Posterior vena cava (tissue), 2 donors: ENCODE measurements at regions not wholly inside any gene's neighbourhood (a gene's known extent, or its start where the extent isn't known, plus 50 kb on each side); places are given as distances from the start of the nearest gene placed in this dataset.
"Not testable (repeated sequence)": the region's sequence is repeated elsewhere in the genome, so short reads cannot be mapped to it uniquely, and the experiment has no call there.

Experiments used
- DNase-seq: peaks from one replicate; pipeline ENCODE4 v3.0.0-alpha.2; 2020; ENCODE audit warnings: low spot score
- intact Hi-C, 2 donors: fragments of 100-400 bp; cut with DNase I; formaldehyde crosslinking; loops; one replicate each; pipeline versions ENCODE4 v1.14.1 to v1.14.2; 2022 to 2023
- donor health status: DM: yes; HTN: yes; CAD: no.
- donor health status: DM: yes; HTN: yes; CAD: no.

DNA sequence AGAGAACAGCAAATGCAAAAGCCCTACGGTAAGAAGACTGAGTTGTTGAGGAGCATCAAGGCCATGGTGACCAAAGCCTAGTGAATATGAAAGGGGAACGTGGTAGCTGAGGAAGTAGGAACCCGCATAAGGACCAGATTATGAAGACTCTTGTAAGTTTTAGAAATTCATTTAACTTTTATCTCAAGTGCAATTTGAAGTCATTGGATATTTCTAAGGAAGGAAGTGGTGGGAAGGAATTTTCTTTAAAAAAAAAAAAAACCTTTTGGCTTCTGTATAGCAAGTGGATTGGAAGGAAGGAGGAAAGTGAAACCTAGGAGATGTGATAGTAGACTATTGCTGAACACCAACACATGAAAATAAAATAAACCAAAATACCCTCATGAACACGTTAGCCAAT lies 119.0 kb downstream of the TNFSF18 start:
- no peak for DNase-seq
- intact Hi-C loops, result no loop called here

DNA sequence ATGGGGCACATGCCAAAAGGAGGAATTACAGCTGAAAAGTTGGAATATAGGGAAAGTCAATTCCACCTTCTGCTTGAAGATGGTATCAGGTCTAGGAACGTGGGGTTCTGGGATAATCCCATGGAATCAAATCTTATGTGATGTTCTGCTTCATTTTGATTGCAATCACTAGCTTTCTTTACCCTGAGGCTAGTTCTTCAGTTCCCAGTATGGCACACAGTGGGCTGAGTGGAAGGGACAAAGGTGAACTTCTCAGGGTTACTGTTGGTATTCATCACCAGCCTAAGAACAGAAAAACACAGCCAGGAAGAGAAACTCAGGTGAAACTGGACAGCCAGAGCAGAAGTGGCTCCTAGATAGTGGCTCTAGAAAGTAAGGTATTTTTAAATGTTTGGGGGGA lies 117.8 kb downstream of the TNFSF18 start:
- DNase-seq, result no peak
- intact Hi-C loops, result no loop called here

DNA sequence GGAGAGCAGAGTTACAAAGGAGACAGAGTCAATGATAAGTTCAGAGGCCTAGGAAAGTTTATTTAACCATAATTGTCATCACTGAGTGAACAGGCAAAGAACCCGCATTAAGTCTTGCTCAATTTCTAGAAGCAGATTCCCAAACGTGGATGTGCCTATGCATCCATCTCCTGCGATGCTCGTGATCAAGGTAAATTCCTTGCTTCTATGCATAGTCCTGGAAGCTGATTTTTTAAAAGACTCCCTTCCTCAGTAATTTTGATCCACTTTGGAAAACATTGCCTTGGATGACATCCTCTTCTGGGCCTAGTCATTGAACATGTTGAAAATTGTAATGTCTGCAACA lies 116.4 kb downstream of the TNFSF18 start:
- DNase-seq, result no peak
- intact Hi-C loops, result no loop called here

DNA sequence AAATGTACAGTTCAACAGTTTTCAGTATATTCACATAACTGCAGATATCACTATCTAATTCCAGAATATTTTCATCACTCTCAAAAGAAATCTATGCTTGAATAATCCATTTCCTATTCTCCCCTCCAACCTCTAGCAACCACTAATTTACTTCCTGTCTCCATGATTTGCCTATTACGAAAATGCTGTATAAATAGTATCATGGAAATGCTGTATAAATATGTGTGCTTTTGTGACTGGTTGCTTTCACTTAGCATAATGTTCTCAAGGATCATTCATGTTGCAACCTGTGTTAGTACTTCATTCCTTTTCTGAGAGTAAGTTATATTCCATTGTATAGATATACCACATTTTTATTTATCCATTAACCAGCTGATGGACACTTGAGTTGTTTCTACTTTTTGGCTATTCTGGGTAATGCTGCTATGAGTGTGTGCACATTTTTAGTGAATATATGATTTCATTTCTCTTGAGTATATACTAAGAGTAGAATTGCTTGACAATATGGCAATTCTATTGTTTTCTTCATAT lies 115.6 kb downstream of the TNFSF18 start:
- no peak for DNase-seq
- intact Hi-C loops, result no loop called here

DNA sequence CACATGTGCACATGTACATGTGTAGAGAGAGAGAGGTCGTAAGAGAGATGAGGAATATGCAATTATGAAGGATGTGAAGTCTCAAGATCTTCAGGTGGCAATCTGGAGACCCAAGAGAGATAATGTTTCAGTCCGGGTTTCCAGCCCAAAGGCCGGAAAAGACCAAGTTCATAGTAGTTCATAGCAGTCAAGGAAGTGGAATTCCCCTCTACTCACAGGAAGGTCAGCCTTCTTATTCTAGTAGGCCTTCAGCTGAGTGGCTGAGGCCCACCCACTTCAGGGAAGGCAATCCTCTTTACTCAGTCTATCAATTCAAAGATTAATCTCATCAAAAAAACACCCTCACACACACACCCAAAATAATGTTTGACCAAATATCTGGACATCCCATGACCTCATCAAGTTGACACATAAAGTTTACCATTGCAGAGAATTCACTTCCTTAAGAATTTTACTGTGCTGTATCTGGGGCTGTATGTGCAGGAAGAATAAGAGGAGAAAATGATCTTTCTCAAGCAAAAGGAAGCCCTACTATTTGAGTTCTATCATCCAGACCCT lies 114.6 kb downstream of the TNFSF18 start:
- DNase-seq, result no peak
- intact Hi-C loops, result no loop called here

DNA sequence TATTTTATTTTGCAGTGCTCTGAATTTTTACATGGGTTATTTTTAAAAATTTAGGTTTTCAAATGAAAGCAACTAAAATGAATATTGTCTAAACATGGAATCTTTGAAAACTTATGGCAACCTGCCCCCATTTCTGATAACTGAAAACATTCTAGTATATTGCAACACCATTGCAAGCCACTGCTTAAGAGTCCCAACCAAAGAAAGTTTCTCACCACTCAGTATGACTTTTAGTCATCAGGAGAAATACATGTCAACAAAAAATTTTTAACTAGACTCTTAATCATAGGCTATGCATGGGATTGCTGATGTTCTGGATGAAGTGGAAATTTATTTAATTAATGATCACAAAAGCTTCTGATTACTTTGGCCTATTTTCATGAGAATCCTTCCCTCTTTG lies 112.1 kb downstream of the TNFSF18 start:
- DNase-seq, result no peak
- intact Hi-C loops, result no loop called here

DNA sequence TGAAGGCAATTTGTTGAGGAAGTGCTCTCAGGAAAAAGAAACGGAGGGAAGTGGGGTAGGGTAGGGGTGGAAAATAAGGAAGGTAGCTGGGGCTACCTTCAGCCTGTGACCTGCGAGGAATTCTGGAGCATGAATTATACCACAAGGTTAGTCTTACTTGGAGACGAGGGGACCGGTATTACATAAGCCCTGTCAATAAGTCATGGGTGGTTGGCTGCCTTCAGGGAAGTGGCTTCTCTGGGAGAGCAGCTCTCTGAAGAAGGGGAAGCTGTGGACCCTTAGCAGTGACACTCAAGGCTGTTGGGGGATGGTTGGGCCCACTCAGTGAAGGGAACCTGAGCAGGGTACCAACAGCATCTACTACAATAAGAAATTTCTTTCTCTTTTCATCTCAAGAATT lies 111.3 kb downstream of the TNFSF18 start:
- intact Hi-C loops, result no loop called here
- no peak for DNase-seq

DNA sequence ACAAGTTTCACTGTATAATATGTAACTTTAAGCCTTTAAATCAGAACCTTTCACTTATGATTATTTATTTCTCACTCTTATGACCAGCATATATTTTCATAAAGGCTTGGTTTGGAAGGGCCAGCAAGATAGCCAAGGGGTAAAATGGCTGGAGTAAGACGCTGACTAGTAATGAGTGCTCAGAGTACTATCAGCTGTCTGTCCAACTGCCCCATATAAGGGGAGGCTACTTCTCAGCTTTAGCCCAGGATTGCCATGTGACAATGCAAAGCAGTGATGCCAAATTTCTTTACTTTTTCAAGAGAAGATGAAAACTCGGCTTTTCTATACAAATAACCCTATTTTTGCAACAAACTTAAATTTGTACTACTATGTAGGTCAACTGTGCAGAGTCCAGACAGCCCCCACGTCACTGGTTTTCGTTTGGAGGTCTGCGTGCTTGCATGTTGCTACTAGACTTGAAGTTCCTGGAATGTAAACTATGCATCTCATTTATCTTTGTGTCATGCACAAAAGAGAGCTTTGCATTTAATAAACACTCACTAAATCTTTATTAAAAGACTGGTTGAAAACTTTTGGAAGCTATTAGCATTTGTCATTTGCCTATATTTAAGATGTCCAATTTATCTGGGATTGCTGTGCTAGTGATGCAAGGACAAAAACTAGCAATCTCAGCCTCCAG lies 110.4 kb downstream of the TNFSF18 start:
- DNase-seq, result no peak
- intact Hi-C loops, result no loop called here

DNA sequence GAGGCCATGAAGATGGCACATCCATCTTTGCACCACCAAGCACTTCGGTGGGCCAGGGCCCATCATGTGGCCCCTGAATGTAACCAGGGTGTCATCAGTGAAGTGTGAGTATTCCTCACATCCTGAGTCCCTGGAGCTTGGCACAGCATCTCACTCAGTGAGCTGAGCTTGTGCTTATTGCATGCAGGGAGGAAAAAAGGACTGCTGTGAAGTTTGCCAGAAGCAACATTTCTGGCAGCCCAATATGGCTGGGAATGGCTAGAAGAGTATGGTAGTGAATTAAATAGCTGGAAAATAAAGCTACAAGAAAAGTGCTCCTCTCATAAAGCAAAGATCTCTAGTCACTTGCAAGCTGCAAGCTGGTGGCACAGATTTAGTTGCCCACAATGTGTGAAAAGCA lies 109.3 kb downstream of the TNFSF18 start:
- DNase-seq, result no peak
- intact Hi-C loops, result no loop called here

DNA sequence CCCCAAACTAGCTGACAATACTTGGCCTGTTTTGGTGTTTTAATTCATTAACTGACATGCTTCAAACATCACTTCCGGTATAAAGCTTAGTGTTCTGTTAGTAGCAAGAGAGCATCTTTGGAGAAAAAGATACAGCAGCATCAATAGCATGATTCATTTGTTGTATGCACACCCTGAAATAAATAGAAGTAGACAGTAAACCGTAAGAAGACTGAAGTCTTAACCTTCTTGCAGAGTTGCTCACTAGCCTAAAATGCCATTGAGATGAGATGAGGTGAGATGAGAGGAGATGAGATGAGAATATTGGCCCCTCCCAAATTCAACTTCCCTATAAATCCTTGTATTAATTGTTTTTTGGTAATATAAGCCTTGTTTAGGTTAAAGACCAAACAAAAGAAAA lies 108.8 kb downstream of the TNFSF18 start:
- intact Hi-C loops, result no loop called here
- DNase-seq, result no peak

DNA sequence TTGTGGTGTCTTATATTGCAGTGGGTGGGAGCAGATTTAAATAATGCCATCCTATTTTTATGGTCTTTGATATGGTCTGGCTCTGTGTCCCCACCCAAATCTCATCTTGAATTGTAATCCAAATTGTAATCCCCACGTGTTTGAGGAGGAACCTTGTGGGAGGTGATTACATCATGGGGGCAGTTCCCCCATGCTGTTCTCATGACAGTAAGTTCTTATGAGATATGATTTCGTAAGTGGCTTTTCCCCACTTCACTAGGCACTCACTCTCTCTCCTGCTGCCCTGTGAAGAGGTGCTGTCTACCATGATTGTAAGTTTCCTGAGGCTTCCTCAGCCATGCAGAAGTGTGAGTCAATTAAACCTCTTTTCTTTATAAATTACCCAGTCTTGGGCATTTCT lies 107.6 kb downstream of the TNFSF18 start:
- DNase-seq, intact Hi-C loops: not testable (repeated sequence)

DNA sequence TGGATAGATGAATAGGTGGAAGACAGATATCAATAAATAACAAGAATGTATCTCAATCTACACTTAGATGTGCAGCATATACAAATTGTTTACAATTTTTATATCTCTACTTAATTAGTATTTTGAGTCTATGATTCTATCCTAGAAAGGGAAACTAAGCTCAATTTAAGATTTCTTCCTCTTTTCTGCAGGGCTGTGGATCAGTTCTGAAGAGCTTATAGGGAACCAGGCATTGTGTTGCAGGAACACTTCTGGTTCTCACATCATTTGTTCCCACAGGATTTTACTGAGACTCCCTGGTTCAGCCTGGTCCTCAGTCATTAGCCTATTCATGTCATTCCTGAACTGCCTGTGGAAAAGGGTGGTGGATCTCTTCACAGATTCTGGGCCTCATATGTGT lies 105.8 kb downstream of the TNFSF18 start:
- no peak for DNase-seq
- intact Hi-C loops, result no loop called here

DNA sequence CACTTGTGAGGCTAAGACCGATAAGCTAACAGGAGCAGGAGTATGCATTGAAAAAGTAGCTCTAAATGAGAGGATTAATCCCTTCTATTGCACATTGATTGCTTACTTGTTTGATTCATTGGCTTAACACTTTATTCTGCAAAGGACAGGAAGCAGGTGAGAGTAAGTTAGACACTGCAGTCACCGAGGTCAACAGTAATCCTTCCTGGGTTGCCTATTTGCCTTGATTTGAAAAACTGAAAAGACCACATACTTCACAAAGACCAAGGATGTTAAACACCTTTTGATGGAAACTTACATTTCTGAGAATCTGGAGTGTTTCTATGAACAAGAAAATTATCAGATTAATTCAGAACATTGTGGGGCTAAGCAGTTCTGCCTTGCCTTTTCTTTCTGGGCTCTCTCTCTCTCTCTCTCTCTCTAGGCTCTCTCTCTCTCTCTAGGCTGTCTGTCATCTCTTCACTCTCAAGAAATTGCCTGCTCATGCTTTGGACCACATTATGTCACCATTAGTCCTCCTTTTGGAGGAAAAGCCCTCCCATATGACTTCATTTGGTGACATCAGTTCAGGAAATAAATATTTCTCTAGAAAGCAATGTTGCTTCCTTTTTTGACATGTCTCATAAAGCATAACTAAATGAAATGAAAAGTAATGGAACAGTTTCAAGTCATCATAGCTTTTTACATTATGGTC lies 103.8 kb downstream of the TNFSF18 start:
- intact Hi-C loops, result no loop called here
- DNase-seq, result no peak

DNA sequence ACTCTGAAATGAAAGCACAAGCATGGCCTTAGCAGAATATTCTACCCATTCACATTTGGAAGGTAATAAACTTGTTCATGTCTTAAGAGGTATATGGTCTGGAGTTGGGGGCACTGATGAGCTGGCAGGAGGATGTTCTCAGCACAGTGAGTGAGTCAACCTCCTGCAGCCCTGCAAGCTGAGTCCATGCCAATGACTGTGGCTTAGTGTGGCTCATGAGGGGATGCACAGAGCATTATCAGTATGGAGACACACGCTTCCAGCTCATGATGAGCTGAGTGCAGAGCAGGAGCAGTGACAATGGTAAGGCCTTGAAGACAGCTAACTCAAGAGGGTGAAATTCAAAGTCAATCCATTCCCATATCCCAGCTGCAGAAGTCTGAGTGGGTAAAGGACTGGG lies 102.3 kb downstream of the TNFSF18 start:
- intact Hi-C loops, result no loop called here

DNA sequence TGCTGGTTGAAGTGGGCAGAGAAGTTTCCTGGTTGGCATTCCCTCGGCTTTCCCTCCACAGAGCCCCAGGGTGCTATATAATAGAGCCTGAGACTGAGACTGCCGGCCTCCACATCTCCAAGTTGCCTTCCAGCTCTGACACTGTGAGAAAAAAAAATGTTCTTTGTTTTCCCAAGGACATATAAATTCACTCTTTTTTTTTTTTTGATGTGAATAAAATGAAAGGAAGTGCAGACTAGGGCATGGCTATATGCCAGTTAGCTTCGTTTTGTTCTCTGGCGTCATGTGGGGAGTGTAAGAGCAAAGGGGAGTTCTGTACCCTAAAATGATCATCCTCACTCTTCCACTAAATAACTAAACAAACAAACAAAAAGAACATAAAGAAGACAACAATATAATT lies 101.6 kb downstream of the TNFSF18 start:
- no peak for DNase-seq
- intact Hi-C loops, result no loop called here

More for the DNA sequence above, 102.3 kb downstream of the TNFSF18 start:
- DNase-seq, result no peak

DNA sequence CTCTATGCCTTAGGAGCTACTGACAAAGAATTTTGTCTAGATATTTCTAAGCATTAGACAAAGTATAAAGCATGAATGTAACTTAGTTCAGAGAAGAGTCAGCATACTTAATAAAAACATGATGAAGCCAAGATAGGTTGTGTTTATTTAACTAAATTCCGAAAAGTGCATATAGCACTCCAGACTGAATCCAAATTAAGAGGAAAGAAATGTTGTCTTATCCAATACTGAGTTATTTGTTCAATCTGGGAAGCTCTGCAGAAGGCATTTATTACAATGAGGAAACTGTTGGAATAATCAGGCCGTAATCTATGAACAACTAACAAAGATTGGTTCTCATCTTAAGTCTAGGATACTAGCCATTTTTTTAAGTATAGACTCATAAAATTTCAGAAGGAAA lies 100.2 kb downstream of the TNFSF18 start:
- intact Hi-C loops, result no loop called here
- DNase-seq, result no peak

DNA sequence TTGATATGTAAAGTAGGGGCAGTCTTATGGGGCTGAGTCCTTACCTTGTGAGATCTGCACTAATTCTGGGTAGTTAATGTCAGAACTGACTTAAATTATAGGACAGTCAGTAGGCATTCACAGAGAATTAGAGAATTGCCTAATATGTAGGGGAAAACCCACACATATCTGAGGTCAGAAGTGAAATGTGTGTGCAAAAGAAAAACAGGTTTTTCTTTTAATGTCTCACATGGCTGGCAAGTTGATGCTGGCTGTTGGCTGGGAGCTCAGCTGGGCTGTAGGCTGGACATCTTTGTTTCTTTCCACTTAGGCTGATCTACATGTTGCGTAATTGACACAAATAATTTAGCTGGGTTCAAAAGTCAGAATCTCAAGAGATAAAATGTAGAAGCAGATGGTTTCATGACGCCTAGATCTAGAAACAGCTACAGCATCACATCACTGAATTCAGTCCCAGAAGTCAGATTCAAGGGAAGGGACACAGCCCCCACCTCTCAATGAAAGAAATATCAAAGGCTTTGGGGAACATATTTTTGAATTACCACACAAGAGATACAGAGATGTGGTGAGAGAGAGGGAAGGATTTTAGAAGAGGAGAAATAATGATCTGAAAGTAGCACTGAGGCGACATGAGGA lies 98.9 kb downstream of the TNFSF18 start:
- DNase-seq, result no peak
- intact Hi-C loops, result no loop called here

DNA sequence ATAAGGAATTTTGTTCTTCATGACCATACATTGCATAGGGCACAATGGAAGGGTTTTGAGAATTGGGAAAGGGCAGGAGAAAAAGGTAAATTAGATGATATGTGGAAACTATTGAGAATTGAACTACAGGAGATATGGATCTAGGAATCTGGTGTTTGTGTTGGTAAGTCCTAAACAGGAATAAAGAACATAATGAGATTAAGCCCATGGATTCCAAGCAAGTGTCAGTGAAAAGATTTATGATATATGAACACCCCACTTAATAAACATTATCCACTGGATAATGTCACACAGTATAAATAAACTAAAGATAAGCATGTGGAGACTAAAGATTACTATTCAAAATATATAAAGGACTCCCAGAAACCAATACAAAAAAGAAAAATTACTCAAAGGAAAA lies 98.2 kb downstream of the TNFSF18 start:
- no peak for DNase-seq
- intact Hi-C loops, result no loop called here

DNA sequence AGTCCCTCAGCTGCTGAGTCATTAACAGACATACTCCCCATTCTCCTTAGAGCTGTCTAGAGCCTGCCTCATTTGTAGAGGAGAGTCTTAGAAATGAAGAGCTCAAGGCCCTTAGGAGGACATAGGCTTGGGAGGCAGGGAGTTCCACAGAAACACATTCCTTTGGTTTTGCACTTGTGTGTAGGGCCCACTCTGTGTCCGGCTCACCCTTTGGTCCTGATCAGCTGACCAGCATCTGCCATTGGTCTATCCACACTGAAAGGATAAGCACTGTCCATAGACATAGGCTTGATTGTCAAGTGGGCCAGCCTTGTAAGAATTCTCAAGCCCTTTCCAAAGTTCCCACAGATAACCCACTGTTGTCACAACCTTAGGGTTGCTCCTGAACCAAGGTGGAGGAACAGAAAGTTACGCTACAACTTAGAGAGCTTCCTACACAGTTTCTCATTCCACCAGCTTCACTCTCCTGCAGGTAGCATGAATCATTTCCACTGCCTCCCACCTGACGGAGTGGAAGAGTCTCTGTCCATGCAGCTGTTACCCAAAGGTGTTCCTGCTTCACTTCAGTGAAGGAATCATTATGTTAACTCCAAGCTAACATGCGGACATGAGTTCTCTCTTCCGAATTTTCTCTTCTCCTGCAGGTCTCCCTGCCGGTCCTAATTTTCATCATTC lies 96.1 kb downstream of the TNFSF18 start:
- intact Hi-C loops, result no loop called here

More for the DNA sequence above, 96.1 kb downstream of the TNFSF18 start:
- DNase-seq, result no peak
